K562 (cell line): ENCODE measurements at regions not wholly inside any gene's neighbourhood (a gene's known extent, or its start where the extent isn't known, plus 50 kb on each side); places are given as distances from the start of the nearest gene placed in this dataset.

Experiments used
- BCOR ChIP-seq: fragments of 450-650 bp; IDR thresholded peaks from 2 replicates; pipeline ENCODE4 v1.6.1; 2016
- CBX3 ChIP-seq, 2 experiments: IDR thresholded peaks; 1 replicate in 1 of 2; 2 replicates in 1 of 2; pipeline ENCODE4 v1.6.1; 2012; ENCODE audit warnings: inconsistent platforms in 2 of 2, low read length in 2 of 2, borderline replicate concordance in 1 of 2, control low read depth in 1 of 2
- CREB3L1 ChIP-seq: fragments of 450-650 bp; IDR thresholded peaks from 2 replicates; pipeline ENCODE4 v1.6.1; 2014; ENCODE audit warnings: low read depth, mild to moderate bottlenecking, moderate library complexity, borderline replicate concordance
- EGR1 ChIP-seq: fragments of 450-650 bp; conservative IDR thresholded peaks from 2 replicates; pipeline ENCODE4 v1.6.1; 2017; ENCODE audit warnings: mild to moderate bottlenecking
- GABPA ChIP-seq: fragments of 200-800 bp; sonication (Bioruptor generic); conservative IDR thresholded peaks from 2 replicates; pipeline ENCODE4 v1.6.1; 2016; ENCODE audit warnings: low read depth, missing genetic modification characterization, missing compliant biosample characterization
- GMEB1 ChIP-seq: fragments of 250-450 bp; sonication (Bioruptor Pico); IDR thresholded peaks from 2 replicates; pipeline ENCODE4 v1.4.0; 2020; ENCODE audit warnings: mild to moderate bottlenecking
- GTF2F1 ChIP-seq: IDR thresholded peaks from 2 replicates; pipeline ENCODE4 v1.6.1; 2011; ENCODE audit warnings: low read depth, low read length, improper control_type of control experiment
- HCFC1 ChIP-seq: IDR thresholded peaks from 2 replicates; pipeline ENCODE4 v1.6.1; 2012; ENCODE audit warnings: low read depth, low read length, improper control_type of control experiment
- IFI16 ChIP-seq: fragments of 250-450 bp; sonication (Bioruptor Pico); IDR thresholded peaks from 2 replicates; pipeline ENCODE4 v2.1.2; 2022; ENCODE audit warnings: mild to moderate bottlenecking, inconsistent platforms
- PCBP2 ChIP-seq: fragments of 200-400 bp; formaldehyde crosslinking; IDR thresholded peaks from 2 replicates; pipeline ENCODE4 v1.6.1; 2018; ENCODE audit warnings: low read length, low read depth, mild to moderate bottlenecking, moderate library complexity; ENCODE audit not compliant: poor library complexity, severe bottlenecking
- SPI1 ChIP-seq: IDR thresholded peaks from 2 replicates; pipeline ENCODE4 v1.6.1; 2011; ENCODE audit warnings: low read depth, low read length, control low read depth, borderline replicate concordance
- TBL1XR1 ChIP-seq, 2 experiments: IDR thresholded peaks; 2 replicates each; pipeline ENCODE4 v1.6.1; 2012; ENCODE audit warnings: improper control_type of control experiment in 2 of 2, low read length in 2 of 2, mild to moderate bottlenecking in 1 of 2
- TGIF2 ChIP-seq: sonication (generic); formaldehyde crosslinking; IDR thresholded peaks from 2 replicates; pipeline ENCODE4 v1.8.1; 2022; ENCODE audit warnings: mild to moderate bottlenecking, missing genetic modification reagents, moderate library complexity
- THRA ChIP-seq: fragments of 450-650 bp; IDR thresholded peaks from 2 replicates; pipeline ENCODE4 v1.6.1; 2017; ENCODE audit warnings: mild to moderate bottlenecking, moderate library complexity
- THRB ChIP-seq: fragments of 450-650 bp; formaldehyde crosslinking; conservative IDR thresholded peaks from 2 replicates; pipeline ENCODE4 v1.4.0; 2022; ENCODE audit warnings: mild to moderate bottlenecking, missing genetic modification characterization
- TRIM24 ChIP-seq, 2 experiments: fragments of 450-650 bp; IDR thresholded peaks; 2 replicates each; pipeline ENCODE4 v1.6.1; 2016
- ZKSCAN8 ChIP-seq: fragments of 200-800 bp; sonication (Bioruptor generic); IDR thresholded peaks from 2 replicates; pipeline ENCODE4 v1.6.1; 2016; ENCODE audit warnings: missing genetic modification characterization, missing compliant biosample characterization
- ZNF740 ChIP-seq, 3 experiments: fragments of 200-800 bp in 1 of 3; sonication (Bioruptor generic) in 1 of 3; sonication (generic) in 1 of 3; formaldehyde crosslinking in 1 of 3; IDR thresholded peaks; 2 replicates each; pipeline versions ENCODE4 v1.6.1 to v1.8.0; 2016 to 2022; ENCODE audit warnings: mild to moderate bottlenecking in 2 of 3, missing compliant biosample characterization in 2 of 3, missing genetic modification characterization in 2 of 3, missing genetic modification reagents in 1 of 3

GRCh38 chr16:8087597-8088289 is 502.6 kb downstream of the TMEM114 start (continued):
- TF ChIP-seq ZNF740 (CRISPR knock-in tag; IDR thresholded peaks at IDR 0.05) (no peak), ZNF740 (tag; IDR thresholded peaks at IDR 0.05) (no peak), TBL1XR1 (IDR thresholded peaks at IDR 0.05; ENCODE audit: low read length in 2 of 2) (peak in 1 of 2 experiments; percentile 69; a peak in 1 of 4 replicates), ZKSCAN8 (CRISPR knock-in tag) (no peak), CBX3 (IDR thresholded peaks at IDR 0.05; ENCODE audit: borderline replicate concordance in 1 of 2, low read length in 2 of 2) (no peak), THRA (no peak), BCOR (no peak), EGR1 (no peak), IFI16 (no peak), PCBP2 (no peak), SPI1 (no peak), GMEB1 (no peak), HCFC1 (no peak), THRB (CRISPR knock-in tag) (0 out of 2 replicates have a peak, but pooled peaks have one; percentile 46), TGIF2 (no peak), GTF2F1 (no peak), CREB3L1 (no peak), GABPA (tag) (no peak), TRIM24 (IDR thresholded peaks at IDR 0.05) (peak; percentile 27 to 70; a peak in 2 of 4 replicates)
